Neural cell (in vitro differentiated cells): ENCODE measurements at regions not wholly inside any gene's neighbourhood (a gene's known extent, or its start where the extent isn't known, plus 50 kb on each side); places are given as distances from the start of the nearest gene placed in this dataset.

Experiments
- H2AFZ ChIP-seq: fragments of 200-600, 300-800 bp; sonication (generic), shearing (Covaris generic); 2 replicates; pipeline ENCODE4 v1.6.0; 2014; ENCODE audit warnings: low read depth, mild to moderate bottlenecking, antibody characterized with exemption, low read length, moderate library complexity
- H3F3A ChIP-seq: fragments of 200-600 bp; shearing (Covaris generic); 2 replicates; pipeline ENCODE4 v1.6.1; 2016; ENCODE audit warnings: mild to moderate bottlenecking, moderate library complexity, mixed read lengths, antibody characterized with exemption, low read length; ENCODE audit not compliant: insufficient read depth, poor library complexity, severe bottlenecking
- H3K27ac ChIP-seq: fragments of 200-600, 300-800 bp; sonication (generic), shearing (Covaris generic); 2 replicates; pipeline ENCODE4 v1.5.1; 2014; ENCODE audit warnings: mild to moderate bottlenecking, low read length, moderate library complexity
- H3K27me3 ChIP-seq: fragments of 300-800, 200-600 bp; sonication (generic), shearing (Covaris generic); 2 replicates; pipeline ENCODE4 v1.6.0; 2014; ENCODE audit warnings: mild to moderate bottlenecking, low read depth, low read length, moderate library complexity; ENCODE audit not compliant: insufficient read depth
- H3K36me3 ChIP-seq: fragments of 300-800, 200-600 bp; sonication (generic), shearing (Covaris generic); 2 replicates; pipeline ENCODE4 v1.5.1; 2014; ENCODE audit warnings: mild to moderate bottlenecking, antibody characterized with exemption, low read length, moderate library complexity; ENCODE audit not compliant: insufficient read depth
- H3K4me2 ChIP-seq: fragments of 300-800, 200-600 bp; sonication (generic), shearing (Covaris generic); 2 replicates; pipeline ENCODE4 v1.6.0; 2014; ENCODE audit warnings: mild to moderate bottlenecking, low read length
- H3K4me3 ChIP-seq: fragments of 300-800, 200-600 bp; sonication (generic), shearing (Covaris generic); 2 replicates; pipeline ENCODE4 v1.5.1; 2014; ENCODE audit warnings: mild to moderate bottlenecking, low read length, moderate library complexity
- H3K79me2 ChIP-seq: fragments of 200-600 bp; shearing (Covaris generic); replicated peaks from 2 replicates; pipeline ENCODE4 v1.6.0; 2014; ENCODE audit warnings: mild to moderate bottlenecking, low read length, moderate library complexity; ENCODE audit not compliant: insufficient read depth
- H3K9ac ChIP-seq: fragments of 300-800, 200-600 bp; sonication (generic), shearing (Covaris generic); 2 replicates; pipeline ENCODE4 v1.6.1; 2016; ENCODE audit warnings: mild to moderate bottlenecking, low read length, mixed read lengths
- H3K9me2 ChIP-seq: fragments of 200-600 bp; shearing (Covaris generic); 2 replicates; pipeline ENCODE4 v1.6.1; 2016; ENCODE audit warnings: mild to moderate bottlenecking, low read length, mixed read lengths; ENCODE audit not compliant: insufficient read depth
- H3K9me3 ChIP-seq: fragments of 200-600, 300-800 bp; sonication (generic), shearing (Covaris generic); 2 replicates; pipeline ENCODE4 v1.6.1; 2016; ENCODE audit warnings: mild to moderate bottlenecking, mixed run types, low read length, moderate library complexity, mixed read lengths
- H4K20me1 ChIP-seq: fragments of 200-600 bp; shearing (Covaris generic); 2 replicates; pipeline ENCODE4 v1.6.1; 2016; ENCODE audit warnings: mild to moderate bottlenecking, mixed run types; ENCODE audit not compliant: insufficient read depth
- CTCF ChIP-seq: fragments of 450-650 bp; IDR thresholded peaks from 2 replicates; pipeline ENCODE4 v1.5.1; 2014; ENCODE audit warnings: antibody characterized with exemption, mild to moderate bottlenecking, moderate library complexity; ENCODE audit not compliant: poor library complexity, severe bottlenecking
- EP300 ChIP-seq: fragments of 450-650 bp; conservative IDR thresholded peaks from 2 replicates; pipeline ENCODE4 v1.6.1; 2014; ENCODE audit warnings: antibody characterized with exemption, mild to moderate bottlenecking, moderate library complexity; ENCODE audit not compliant: poor library complexity, severe bottlenecking
- EZH2 ChIP-seq: fragments of 200-600, 300-800 bp; shearing (Covaris generic), sonication (generic); IDR thresholded peaks from 2 replicates; pipeline ENCODE4 v1.6.1; 2014; ENCODE audit warnings: antibody characterized with exemption, low read length, borderline replicate concordance, mild to moderate bottlenecking; ENCODE audit not compliant: insufficient read depth, poor library complexity, severe bottlenecking
- MXI1 ChIP-seq: fragments of 450-650 bp; conservative IDR thresholded peaks from 2 replicates; pipeline ENCODE4 v1.6.1; 2014; ENCODE audit warnings: antibody characterized with exemption, mild to moderate bottlenecking; ENCODE audit not compliant: poor library complexity, severe bottlenecking
- POLR2AphosphoS5 ChIP-seq: IDR thresholded peaks from 2 replicates; pipeline ENCODE4 v1.6.1; 2012
- RAD21 ChIP-seq: fragments of 450-650 bp; conservative IDR thresholded peaks from 2 replicates; pipeline ENCODE4 v1.6.1; 2014; ENCODE audit warnings: antibody characterized with exemption, mild to moderate bottlenecking, moderate library complexity
- REST ChIP-seq: IDR thresholded peaks from 2 replicates; pipeline ENCODE4 v1.6.1; 2012; ENCODE audit warnings: borderline replicate concordance
- SMC3 ChIP-seq: fragments of 450-650 bp; conservative IDR thresholded peaks from 2 replicates; pipeline ENCODE4 v1.6.1; 2014; ENCODE audit warnings: antibody characterized with exemption, mild to moderate bottlenecking, moderate library complexity; ENCODE audit not compliant: poor library complexity
- TAF1 ChIP-seq: IDR thresholded peaks from 2 replicates; pipeline ENCODE4 v1.6.1; 2012; ENCODE audit warnings: low read depth

GRCh38 chr11:22006901-22007300, 186.0 kb upstream of the ANO5 start:
- no peaks in the 10 kb centered on the region for H3K79me2 ChIP-seq
- no peak overlapping the region for H3K4me3 ChIP-seq
- H3K36me3 ChIP-seq, result no peaks in the 10 kb centered on the region
- peak; percentile 23 for TF ChIP-seq SMC3
- no peak for TF ChIP-seq EP300
- TF ChIP-seq POLR2AphosphoS5, result no peak
- TF ChIP-seq EZH2, result no peak
- TF ChIP-seq REST, result no peak
- peak; percentile 47 for TF ChIP-seq RAD21
- TF ChIP-seq TAF1, result no peak
- TF ChIP-seq CTCF, result peak; percentile 34
- TF ChIP-seq MXI1, result no peak
- H3K9ac ChIP-seq, result no peak overlapping the region
- no peaks in the 10 kb centered on the region for H3F3A ChIP-seq
- no peak overlapping the region for H3K27ac ChIP-seq
- H3K4me2 ChIP-seq, result no peak overlapping the region
- H2AFZ ChIP-seq, result no peak overlapping the region
- H3K9me3 ChIP-seq, result no peaks in the 10 kb centered on the region
- no peaks in the 10 kb centered on the region for H3K9me2 ChIP-seq
- no peaks in the 10 kb centered on the region for H4K20me1 ChIP-seq
- H3K27me3 ChIP-seq, result no peaks in the 10 kb centered on the region

GRCh38 chr11:22031791-22032190, 161.1 kb upstream of the ANO5 start:
- Histone ChIP-seq H2AFZ (no peak overlapping the region), H3K9me3 (no peaks in the 10 kb centered on the region), H3K36me3 (no peaks in the 10 kb centered on the region), H3K79me2 (no peaks in the 10 kb centered on the region), H3K9ac (no peak overlapping the region), H3K9me2 (no peaks in the 10 kb centered on the region), H3F3A (no peaks in the 10 kb centered on the region), H3K4me3 (no peak overlapping the region), H3K27me3 (no peaks in the 10 kb centered on the region), H3K4me2 (no peak overlapping the region), H3K27ac (no peak overlapping the region), H4K20me1 (no peaks in the 10 kb centered on the region)
- TF ChIP-seq TAF1, result no peak
- no peak for TF ChIP-seq MXI1
- TF ChIP-seq CTCF, result no peak
- no peak for TF ChIP-seq RAD21
- TF ChIP-seq EP300, result no peak
